Activated naive CD4-positive, alpha-beta T cell treated with Interleukin-2 at 50 U/mL for 16 hours (primary cell): ENCODE measurements at regions not wholly inside any gene's neighbourhood (a gene's known extent, or its start where the extent isn't known, plus 50 kb on each side); places are given as distances from the start of the nearest gene placed in this dataset.

Experiments
- DNase-seq: peaks from one replicate; pipeline ENCODE4 v3.0.0-alpha.2; 2020

DNA sequence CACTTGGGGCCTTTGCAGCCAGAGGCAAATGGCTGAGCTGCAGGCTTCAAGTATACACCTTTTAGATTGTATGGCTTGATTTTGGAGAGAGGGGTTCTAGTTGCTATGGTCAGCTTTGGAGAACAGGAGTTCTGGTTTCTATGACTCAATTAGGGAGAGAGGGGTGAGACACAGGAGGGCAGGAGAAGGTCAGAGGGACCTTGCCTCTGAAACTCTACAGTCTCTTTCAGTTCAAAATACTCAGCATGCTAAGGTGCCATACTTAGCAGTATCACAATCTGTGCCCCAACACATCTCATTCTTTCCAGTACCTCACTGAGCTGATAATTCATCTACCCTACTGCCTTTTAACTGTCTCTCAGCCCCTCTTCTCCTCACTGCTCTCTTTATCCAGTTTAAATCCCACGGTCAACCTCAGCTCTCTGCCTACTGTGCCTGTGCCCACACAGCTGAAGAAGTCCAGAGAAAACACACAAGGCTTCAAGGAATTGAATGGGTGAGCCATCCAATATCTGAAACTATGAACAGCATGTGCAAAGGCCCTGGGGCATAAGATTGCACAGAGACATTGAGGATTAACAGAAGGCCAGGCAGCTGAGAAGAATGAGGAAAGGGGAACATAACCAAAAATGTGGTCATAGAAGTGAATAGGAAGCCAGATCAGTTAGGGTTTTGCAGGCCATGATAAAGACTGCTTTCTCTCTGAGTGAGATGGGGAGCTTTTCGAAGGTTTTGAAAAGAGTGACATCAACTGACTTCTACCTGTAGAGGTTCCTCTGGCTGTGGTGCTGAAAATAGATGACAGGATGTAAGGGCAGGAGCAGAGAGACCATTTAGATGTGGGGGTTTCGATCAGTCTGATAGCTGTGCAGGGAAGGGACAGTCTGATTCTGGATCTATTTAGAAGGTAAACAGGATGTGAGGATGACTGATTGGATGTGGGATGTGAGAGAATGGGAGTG is 54.5 kb upstream of the C3orf80 start:
- DNase-seq = no peak

DNA sequence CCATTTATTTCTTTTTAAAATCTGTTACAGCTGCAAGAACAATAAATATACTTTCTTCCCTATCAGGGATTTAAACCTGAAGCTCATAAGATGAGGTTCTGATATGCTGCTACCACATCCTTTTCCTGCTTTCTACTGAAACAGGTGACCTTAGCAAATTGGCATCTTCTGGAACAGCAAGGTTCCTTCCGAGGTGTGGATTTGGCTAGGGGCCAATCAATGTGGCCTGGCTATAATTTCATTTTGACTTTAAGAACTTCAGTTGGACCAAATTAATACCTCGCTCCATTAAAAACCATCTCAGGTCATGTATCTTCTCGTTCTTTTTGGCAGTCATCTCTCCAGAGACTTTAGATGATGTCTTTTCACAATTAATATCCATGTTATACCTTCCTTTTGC is 53.4 kb upstream of the C3orf80 start:
- no peak for DNase-seq

GRCh38 chr3:160174621-160175020 is 50.6 kb upstream of the C3orf80 start:
- no peak for DNase-seq
